ENCODE measurements at regions not wholly inside any gene's neighbourhood (a gene's known extent, or its start where the extent isn't known, plus 50 kb on each side); places are given as distances from the start of the nearest gene placed in this dataset.

DNA sequence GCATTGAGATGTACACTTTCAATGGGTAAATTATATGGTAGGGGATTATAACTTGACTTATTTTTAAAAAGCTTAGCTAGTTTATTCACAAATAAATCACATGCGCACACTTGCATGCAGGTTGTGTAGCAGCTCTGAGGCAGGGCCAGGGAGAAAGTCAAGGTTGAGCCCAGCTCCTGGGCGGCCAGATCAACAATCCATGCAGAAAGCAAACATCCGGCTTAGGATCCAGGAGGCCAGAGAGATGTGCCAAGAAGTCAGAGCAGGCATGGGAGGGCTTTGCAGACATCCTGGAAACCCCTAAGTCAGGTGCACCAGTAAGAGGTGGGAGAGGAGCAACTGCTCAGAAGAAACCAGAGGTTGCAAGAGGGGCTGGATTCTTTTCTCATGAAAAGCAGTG, 186.5 kb downstream of the AXIN2 start:
- Mint-ChIP-seq H3K36me3 (ENCODE audit: unreplicated experiment) (no peaks in the 10 kb centered on the region), H3K4me3 (ENCODE audit: unreplicated experiment) (no peak overlapping the region), H3K27ac (ENCODE audit: unreplicated experiment) (no peak overlapping the region)

GRCh38 chr17:65371702-65372101, 189.7 kb downstream of the AXIN2 start:
- Mint-ChIP-seq H3K36me3 (ENCODE audit: unreplicated experiment) (no peaks in the 10 kb centered on the region), H3K27ac (ENCODE audit: unreplicated experiment) (no peak overlapping the region), H3K9me3 (ENCODE audit: unreplicated experiment) (no peaks in the 10 kb centered on the region), H3K27me3 (ENCODE audit: unreplicated experiment) (peaks cover 38% of the 10 kb centered on the region), H3K4me3 (ENCODE audit: unreplicated experiment) (no peak overlapping the region), H3K4me1 (ENCODE audit: unreplicated experiment) (no peaks in the 10 kb centered on the region)
- TF ChIP-seq CTCF (IDR thresholded peaks at IDR 0.05), result no peak
- DNase-seq (ENCODE audit: extremely low spot score, unreplicated experiment), result no peak

More for the DNA sequence above, 186.5 kb downstream of the AXIN2 start:
- no peaks in the 10 kb centered on the region for H3K9me3 Mint-ChIP-seq (ENCODE audit: unreplicated experiment)
- H3K4me1 Mint-ChIP-seq (ENCODE audit: unreplicated experiment), result no peaks in the 10 kb centered on the region
- no peak for TF ChIP-seq CTCF (IDR thresholded peaks at IDR 0.05)
- no peak for DNase-seq (ENCODE audit: extremely low spot score, unreplicated experiment)
- H3K27me3 Mint-ChIP-seq (ENCODE audit: unreplicated experiment), result peaks cover 36% of the 10 kb centered on the region

- DNase-seq (ENCODE audit: extremely low spot score, unreplicated experiment), result no peak
- Mint-ChIP-seq H3K9me3 (ENCODE audit: unreplicated experiment) (no peaks in the 10 kb centered on the region), H3K36me3 (ENCODE audit: unreplicated experiment) (no peaks in the 10 kb centered on the region), H3K27me3 (ENCODE audit: unreplicated experiment) (peaks cover 45% of the 10 kb centered on the region), H3K4me3 (ENCODE audit: unreplicated experiment) (no peak overlapping the region), H3K4me1 (ENCODE audit: unreplicated experiment) (no peaks in the 10 kb centered on the region), H3K27ac (ENCODE audit: unreplicated experiment) (no peak overlapping the region)
- no peak for TF ChIP-seq CTCF (IDR thresholded peaks at IDR 0.05)
Observed at GRCh38 chr17:65370669-65371131, 190.7 kb downstream of the AXIN2 start.

DNA sequence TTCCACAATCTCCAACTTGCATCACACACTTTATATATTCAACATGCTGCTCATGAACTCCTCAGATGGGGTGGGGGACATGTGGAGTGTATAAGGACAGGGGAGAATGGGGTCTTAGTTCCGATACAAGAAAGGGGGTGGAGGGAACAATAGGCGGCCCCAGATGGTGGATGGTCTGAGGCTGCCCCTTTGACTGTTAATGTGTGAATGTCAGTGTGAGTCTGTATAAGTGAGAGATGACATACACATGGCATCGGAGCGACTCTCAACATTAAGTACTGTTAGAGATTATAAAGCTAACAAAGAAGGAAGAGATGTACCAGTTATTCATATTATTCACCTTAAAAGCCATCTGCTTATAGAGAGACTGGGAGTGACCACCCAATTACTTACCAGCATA, 193.1 kb downstream of the AXIN2 start:
- no peak for TF ChIP-seq CTCF (IDR thresholded peaks at IDR 0.05)
- Mint-ChIP-seq H3K9me3 (ENCODE audit: unreplicated experiment) (no peaks in the 10 kb centered on the region), H3K4me1 (ENCODE audit: unreplicated experiment) (no peaks in the 10 kb centered on the region), H3K4me3 (ENCODE audit: unreplicated experiment) (no peak overlapping the region), H3K27me3 (ENCODE audit: unreplicated experiment) (peaks cover 42% of the 10 kb centered on the region), H3K27ac (ENCODE audit: unreplicated experiment) (no peak overlapping the region), H3K36me3 (ENCODE audit: unreplicated experiment) (no peaks in the 10 kb centered on the region)
- no peak for DNase-seq (ENCODE audit: extremely low spot score, unreplicated experiment)

GRCh38 chr17:65366102-65366844, 195.2 kb downstream of the AXIN2 start:
- no peaks in the 10 kb centered on the region for H3K9me3 Mint-ChIP-seq (ENCODE audit: unreplicated experiment)
- no peak overlapping the region for H3K4me3 Mint-ChIP-seq (ENCODE audit: unreplicated experiment)
- TF ChIP-seq CTCF (IDR thresholded peaks at IDR 0.05), result no peak
- H3K27me3 Mint-ChIP-seq (ENCODE audit: unreplicated experiment), result peaks cover 33% of the 10 kb centered on the region
- no peaks in the 10 kb centered on the region for H3K4me1 Mint-ChIP-seq (ENCODE audit: unreplicated experiment)
- no peak overlapping the region for H3K27ac Mint-ChIP-seq (ENCODE audit: unreplicated experiment)
- no peaks in the 10 kb centered on the region for H3K36me3 Mint-ChIP-seq (ENCODE audit: unreplicated experiment)
- peak; percentile 70 for DNase-seq (ENCODE audit: extremely low spot score, unreplicated experiment)
